DND-41 (cell line): ENCODE measurements at regions not wholly inside any gene's neighbourhood (a gene's known extent, or its start where the extent isn't known, plus 50 kb on each side); places are given as distances from the start of the nearest gene placed in this dataset.

Source experiments
- ATAC-seq: fragments of 200-7000 bp; cut with Tn5 transposase; 3 replicates; pipeline ENCODE4 v1.9.1; 2021; ENCODE audit warnings: low read depth; ENCODE audit not compliant: insufficient read depth
- DNase-seq: peaks from one replicate; pipeline ENCODE4 v3.0.0-alpha.2; 2020
- H2AFZ ChIP-seq: 2 replicates; pipeline ENCODE4 v1.6.0; 2012; ENCODE audit warnings: low read depth, low read length
- H3K27ac ChIP-seq: 2 replicates; pipeline ENCODE4 v1.5.1; 2012; ENCODE audit warnings: low read length, inconsistent platforms
- H3K27me3 ChIP-seq: fragments of 200-600 bp; sonication (generic); 2 replicates; pipeline ENCODE4 v1.6.0; 2012; ENCODE audit warnings: low read length, mild to moderate bottlenecking, inconsistent platforms; ENCODE audit not compliant: insufficient read depth, poor library complexity
- H3K36me3 ChIP-seq: 2 replicates; pipeline ENCODE4 v1.5.1; 2012; ENCODE audit warnings: low read length, inconsistent platforms; ENCODE audit not compliant: insufficient read depth
- H3K4me1 ChIP-seq: 2 replicates; pipeline ENCODE4 v1.5.1; 2012; ENCODE audit warnings: mild to moderate bottlenecking, low read length; ENCODE audit not compliant: insufficient read depth
- H3K4me2 ChIP-seq: 2 replicates; pipeline ENCODE4 v1.6.0; 2012; ENCODE audit warnings: mild to moderate bottlenecking, moderate library complexity, low read length, inconsistent platforms; ENCODE audit not compliant: insufficient read depth
- H3K4me3 ChIP-seq, 2 experiments: fragments of 200-600 bp in 1 of 2; shearing (Covaris generic) in 1 of 2; 2 replicates each; pipeline ENCODE4 v1.5.1; 2012 to 2016; ENCODE audit warnings: inconsistent platforms in 2 of 2, low read length in 2 of 2, mild to moderate bottlenecking in 2 of 2, low read depth in 1 of 2, moderate library complexity in 1 of 2
- H3K79me2 ChIP-seq: 2 replicates; pipeline ENCODE4 v1.6.0; 2012; ENCODE audit warnings: low read length, inconsistent platforms; ENCODE audit not compliant: insufficient read depth
- H3K9ac ChIP-seq: 2 replicates; pipeline ENCODE4 v1.6.0; 2012; ENCODE audit warnings: low read depth, mild to moderate bottlenecking, inconsistent platforms, low read length, moderate library complexity
- H3K9me3 ChIP-seq: 2 replicates; pipeline ENCODE4 v1.5.1; 2012; ENCODE audit warnings: low read length, moderate library complexity, mild to moderate bottlenecking, inconsistent platforms; ENCODE audit not compliant: insufficient read depth, severe bottlenecking
- H4K20me1 ChIP-seq: 2 replicates; pipeline ENCODE4 v1.6.0; 2012; ENCODE audit warnings: low read length; ENCODE audit not compliant: insufficient read depth
- EZH2 ChIP-seq: IDR thresholded peaks from 3 replicates; pipeline ENCODE4 v1.6.1; 2012; ENCODE audit warnings: borderline replicate concordance, low read depth, mild to moderate bottlenecking, moderate library complexity, low read length, inconsistent platforms; ENCODE audit not compliant: severe bottlenecking
- TF ChIP-seq, protein P1 (sequence below): IDR thresholded peaks from 2 replicates; pipeline ENCODE4 v1.5.1; 2012; ENCODE audit warnings: borderline replicate concordance, low read length, moderate library complexity, mild to moderate bottlenecking; ENCODE audit not compliant: poor library complexity, severe bottlenecking; ENCODE audit errors: extremely low read depth

DNA sequence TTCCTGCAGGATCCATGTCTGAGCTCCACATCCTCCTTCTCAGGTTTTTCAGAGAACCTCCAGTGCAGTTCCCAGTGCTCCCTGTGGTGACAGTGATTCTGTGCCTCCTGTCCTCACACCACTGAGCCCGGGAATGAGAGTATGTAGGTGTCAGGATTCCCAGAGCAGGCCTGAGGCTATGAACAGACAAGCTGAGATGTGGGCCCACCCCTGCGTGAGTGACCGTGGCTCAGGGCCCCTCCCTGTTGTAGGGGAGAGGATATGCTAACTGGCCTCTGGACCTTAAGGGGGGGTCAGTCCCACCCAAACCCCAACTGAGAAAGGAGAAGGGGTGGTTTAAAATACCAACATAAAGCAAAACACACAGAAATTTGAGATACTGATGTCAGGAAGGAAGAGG lies 104.8 kb upstream of the RAB12 start:
- H3K4me2 ChIP-seq = no peak overlapping the region
- no peak for TF ChIP-seq EZH2
- TF ChIP-seq, protein P1, sequence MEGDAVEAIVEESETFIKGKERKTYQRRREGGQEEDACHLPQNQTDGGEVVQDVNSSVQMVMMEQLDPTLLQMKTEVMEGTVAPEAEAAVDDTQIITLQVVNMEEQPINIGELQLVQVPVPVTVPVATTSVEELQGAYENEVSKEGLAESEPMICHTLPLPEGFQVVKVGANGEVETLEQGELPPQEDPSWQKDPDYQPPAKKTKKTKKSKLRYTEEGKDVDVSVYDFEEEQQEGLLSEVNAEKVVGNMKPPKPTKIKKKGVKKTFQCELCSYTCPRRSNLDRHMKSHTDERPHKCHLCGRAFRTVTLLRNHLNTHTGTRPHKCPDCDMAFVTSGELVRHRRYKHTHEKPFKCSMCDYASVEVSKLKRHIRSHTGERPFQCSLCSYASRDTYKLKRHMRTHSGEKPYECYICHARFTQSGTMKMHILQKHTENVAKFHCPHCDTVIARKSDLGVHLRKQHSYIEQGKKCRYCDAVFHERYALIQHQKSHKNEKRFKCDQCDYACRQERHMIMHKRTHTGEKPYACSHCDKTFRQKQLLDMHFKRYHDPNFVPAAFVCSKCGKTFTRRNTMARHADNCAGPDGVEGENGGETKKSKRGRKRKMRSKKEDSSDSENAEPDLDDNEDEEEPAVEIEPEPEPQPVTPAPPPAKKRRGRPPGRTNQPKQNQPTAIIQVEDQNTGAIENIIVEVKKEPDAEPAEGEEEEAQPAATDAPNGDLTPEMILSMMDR = no peak
- no peaks in the 10 kb centered on the region for H4K20me1 ChIP-seq
- no peak overlapping the region for H3K4me3 ChIP-seq
- DNase-seq (no peak), ATAC-seq (no peak)
- no peaks in the 10 kb centered on the region for H3K4me1 ChIP-seq
- H3K9ac ChIP-seq = no peak overlapping the region
- no peaks in the 10 kb centered on the region for H3K79me2 ChIP-seq
- H3K27me3 ChIP-seq = no peaks in the 10 kb centered on the region
- H3K9me3 ChIP-seq = no peaks in the 10 kb centered on the region
- H2AFZ ChIP-seq = no peak overlapping the region
- no peak overlapping the region for H3K27ac ChIP-seq
- H3K36me3 ChIP-seq = no peaks in the 10 kb centered on the region

DNA sequence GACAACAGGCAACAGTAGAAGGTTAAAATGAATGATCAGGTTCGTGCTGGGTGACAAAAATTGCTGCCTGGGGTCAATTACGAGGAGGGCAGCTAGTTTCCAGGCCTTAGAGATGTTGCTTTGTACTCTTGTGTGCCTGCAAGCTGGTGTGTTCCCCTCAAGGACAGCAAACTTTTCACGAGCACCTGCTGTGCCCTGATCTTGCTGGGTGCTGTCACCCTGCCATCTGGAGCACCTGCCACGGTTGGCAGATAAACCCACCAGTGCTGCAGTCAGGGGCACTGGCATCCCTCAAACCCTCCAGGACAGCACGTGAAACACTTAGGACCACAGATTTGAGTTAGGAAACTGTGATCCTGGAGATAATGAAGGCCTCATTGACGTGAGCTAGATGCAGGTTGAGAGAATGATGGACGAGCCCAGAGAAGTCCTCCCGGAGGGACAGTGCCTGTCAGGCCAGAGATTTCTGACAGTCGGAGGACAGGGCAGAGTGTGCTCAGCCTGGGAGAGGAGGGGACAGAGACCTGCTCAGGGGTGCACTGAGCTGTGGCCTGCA lies 104.3 kb upstream of the RAB12 start:
- TF ChIP-seq, protein P1 = no peak
- TF ChIP-seq EZH2 = no peak
- Histone ChIP-seq H3K27ac (no peak overlapping the region), H2AFZ (no peak overlapping the region), H3K9ac (no peak overlapping the region), H4K20me1 (no peaks in the 10 kb centered on the region), H3K4me2 (no peak overlapping the region), H3K79me2 (no peaks in the 10 kb centered on the region), H3K9me3 (no peaks in the 10 kb centered on the region), H3K36me3 (no peaks in the 10 kb centered on the region), H3K4me3 (no peak overlapping the region), H3K27me3 (no peaks in the 10 kb centered on the region), H3K4me1 (no peaks in the 10 kb centered on the region)
- ATAC-seq (no peak), DNase-seq (no peak)

DNA sequence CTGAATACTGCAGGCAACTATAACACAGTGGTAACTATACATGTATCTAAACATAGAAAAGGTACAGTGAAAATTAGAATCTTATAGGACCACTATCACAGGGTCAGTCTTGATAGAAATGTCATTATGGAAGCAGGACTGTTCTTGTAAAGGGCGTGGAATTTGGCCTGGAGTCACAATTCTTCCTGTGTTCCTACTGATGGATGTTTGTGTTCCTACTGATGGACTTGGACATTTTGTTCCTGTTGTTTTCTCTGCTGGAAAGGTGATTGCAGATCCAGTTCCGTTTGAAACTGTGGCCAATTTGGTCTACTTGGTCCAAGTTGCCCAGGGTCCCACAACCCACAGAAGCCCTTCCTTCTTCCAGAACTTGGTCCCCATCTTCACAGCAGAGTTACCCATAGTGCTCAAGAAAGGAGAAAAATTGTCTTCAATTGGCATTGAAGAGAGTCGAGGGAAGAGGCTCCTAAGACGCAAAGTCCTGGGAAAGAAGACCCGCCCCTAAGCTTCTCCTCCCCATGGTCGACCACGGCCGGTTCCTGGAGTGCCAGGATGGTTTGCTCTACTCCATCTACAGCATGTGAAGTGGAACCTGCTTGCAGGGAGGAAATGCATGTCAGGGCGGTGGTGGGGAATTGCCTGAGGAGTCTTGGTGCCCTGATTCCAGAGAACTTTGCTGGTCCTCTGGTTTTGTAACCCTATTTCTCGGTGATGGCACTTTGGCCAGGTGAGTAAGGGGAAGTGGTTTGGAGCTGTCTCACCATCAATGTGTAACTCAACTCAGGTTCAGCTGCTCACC lies 102.8 kb upstream of the RAB12 start:
- TF ChIP-seq, protein P1 = no peak
- TF ChIP-seq EZH2 = no peak
- Histone ChIP-seq H3K4me3 (no peak overlapping the region), H3K9ac (no peak overlapping the region), H3K27me3 (no peaks in the 10 kb centered on the region), H3K9me3 (no peaks in the 10 kb centered on the region), H3K27ac (no peak overlapping the region), H2AFZ (no peak overlapping the region), H4K20me1 (no peaks in the 10 kb centered on the region), H3K79me2 (no peaks in the 10 kb centered on the region), H3K4me1 (no peaks in the 10 kb centered on the region), H3K36me3 (no peaks in the 10 kb centered on the region), H3K4me2 (no peak overlapping the region)
- DNase-seq (no peak), ATAC-seq (no peak)

DNA sequence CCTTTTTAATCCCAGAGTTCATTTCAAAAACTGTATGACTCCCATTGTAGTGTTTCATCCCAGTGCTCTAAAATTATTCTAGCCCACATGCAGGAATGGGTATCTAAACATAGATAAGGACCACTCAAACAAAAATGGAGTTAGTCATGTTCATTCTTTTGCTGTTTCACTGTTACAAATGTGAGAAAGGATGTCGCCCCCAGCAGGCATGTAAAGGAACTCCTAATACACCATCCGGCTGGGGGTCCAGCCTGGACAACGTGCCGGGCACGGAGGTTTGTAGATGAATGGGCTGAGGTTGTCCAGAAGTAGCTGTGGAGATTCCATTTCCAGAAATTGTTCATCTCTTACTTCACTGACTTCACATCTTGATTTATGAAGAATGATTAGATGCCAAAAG lies 101.9 kb upstream of the RAB12 start:
- Histone ChIP-seq H3K27ac (no peak overlapping the region), H3K4me1 (no peaks in the 10 kb centered on the region), H3K27me3 (no peaks in the 10 kb centered on the region), H3K79me2 (no peaks in the 10 kb centered on the region), H2AFZ (no peak overlapping the region), H3K9ac (no peak overlapping the region), H3K4me3 (no peak overlapping the region), H4K20me1 (no peaks in the 10 kb centered on the region), H3K4me2 (no peak overlapping the region), H3K36me3 (no peaks in the 10 kb centered on the region), H3K9me3 (no peaks in the 10 kb centered on the region)
- no peak for DNase-seq
- TF ChIP-seq, protein P1 = peak; percentile 42
- no peak for TF ChIP-seq EZH2
- ATAC-seq = no peak
